ENCODE measurements at regions not wholly inside any gene's neighbourhood (a gene's known extent, or its start where the extent isn't known, plus 50 kb on each side); places are given as distances from the start of the nearest gene placed in this dataset.
"Not testable (repeated sequence)": the region's sequence is repeated elsewhere in the genome, so short reads cannot be mapped to it uniquely, and the experiment has no call there.

DNA sequence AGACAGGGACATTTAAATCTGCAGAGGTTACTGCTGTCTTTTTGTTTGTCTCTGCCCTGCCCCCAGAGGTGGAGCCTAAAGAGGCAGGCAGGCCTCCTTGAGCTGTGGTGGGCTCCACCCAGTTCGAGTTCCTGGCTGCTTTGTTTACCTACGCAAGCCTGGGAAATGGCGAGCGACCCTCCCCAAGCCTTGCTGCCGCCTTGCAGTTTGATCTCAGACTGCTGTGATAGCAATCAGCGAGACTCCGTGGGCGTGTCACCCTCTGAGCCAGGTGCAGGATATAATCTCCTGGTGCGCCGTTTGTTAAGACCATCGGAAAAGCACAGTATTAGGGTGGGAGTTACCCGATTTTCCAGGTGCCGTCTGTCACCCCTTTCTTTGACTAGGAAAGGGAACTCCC, 93.3 kb downstream of the ANKRD30BL start:
- H3K4me3 Mint-ChIP-seq; CTCF ChIA-PET; intact Hi-C loops (cut with micrococcal nuclease); H3K9me3 Mint-ChIP-seq; H3K27ac Mint-ChIP-seq; H3K36me3 Mint-ChIP-seq (ENCODE audit: low read depth); H3K4me1 Mint-ChIP-seq (ENCODE audit: low read depth); H3K27me3 Mint-ChIP-seq (ENCODE audit: low read depth); DNase-seq: not testable (repeated sequence)

DNA sequence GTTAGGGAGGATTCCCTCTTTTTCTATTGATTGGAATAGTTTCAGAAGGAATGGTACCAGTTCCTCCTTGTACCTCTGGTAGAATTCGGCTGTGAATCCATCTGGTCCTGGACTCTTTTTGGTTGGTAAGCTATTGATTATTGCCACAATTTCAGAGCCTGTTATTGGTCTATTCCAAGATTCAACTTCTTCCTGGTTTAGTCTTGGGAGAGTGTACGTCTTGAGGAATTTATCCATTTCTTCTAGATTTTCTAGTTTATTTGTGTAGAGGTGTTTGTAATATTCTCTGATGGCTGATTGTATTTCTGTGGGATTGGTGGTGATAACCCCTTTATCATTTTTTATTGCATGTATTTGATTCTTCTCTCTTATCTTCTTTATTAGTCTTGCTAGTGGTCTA, 96.4 kb downstream of the ANKRD30BL start:
- H3K9me3 Mint-ChIP-seq; CTCF ChIA-PET; H3K4me1 Mint-ChIP-seq (ENCODE audit: low read depth); H3K4me3 Mint-ChIP-seq; H3K36me3 Mint-ChIP-seq (ENCODE audit: low read depth); intact Hi-C loops (cut with micrococcal nuclease); DNase-seq; H3K27me3 Mint-ChIP-seq (ENCODE audit: low read depth); H3K27ac Mint-ChIP-seq: not testable (repeated sequence)

DNA sequence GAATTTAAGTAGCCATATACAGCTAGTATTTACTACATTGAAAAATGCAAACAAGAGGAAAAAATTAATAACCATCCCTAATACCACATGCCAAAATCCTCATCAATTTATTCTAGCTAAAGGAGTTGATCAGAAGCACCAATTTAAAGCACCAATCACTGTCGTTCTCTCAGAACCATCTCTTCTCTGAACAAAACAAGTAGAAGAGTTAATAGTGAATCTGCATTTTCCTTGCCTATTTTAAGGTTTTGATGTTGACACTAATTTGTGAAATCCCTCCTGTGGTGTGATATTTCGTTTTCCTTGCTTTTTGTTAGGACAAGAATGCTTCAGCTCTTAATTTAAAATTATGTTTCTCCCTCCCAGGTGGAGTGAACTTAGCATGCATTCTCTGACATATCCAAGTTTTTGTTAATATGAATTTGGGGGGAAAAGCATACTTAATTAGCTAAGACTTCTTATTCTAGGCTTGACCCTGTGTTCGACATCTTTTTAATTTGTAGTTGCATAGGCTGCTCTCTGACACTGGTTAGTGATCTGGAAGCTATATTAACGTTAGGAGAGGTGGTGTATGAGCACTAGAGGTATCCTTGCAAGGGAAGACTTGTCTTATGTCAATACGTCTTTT, 122.0 kb downstream of the ANKRD30BL start:
- intact Hi-C loops (cut with micrococcal nuclease); H3K9me3 Mint-ChIP-seq; H3K4me3 Mint-ChIP-seq; H3K36me3 Mint-ChIP-seq (ENCODE audit: low read depth); H3K27ac Mint-ChIP-seq; DNase-seq; CTCF ChIA-PET; H3K4me1 Mint-ChIP-seq (ENCODE audit: low read depth): not testable (repeated sequence)
- H3K27me3 Mint-ChIP-seq (ENCODE audit: low read depth) = peaks cover 36% of the 10 kb centered on the region

DNA sequence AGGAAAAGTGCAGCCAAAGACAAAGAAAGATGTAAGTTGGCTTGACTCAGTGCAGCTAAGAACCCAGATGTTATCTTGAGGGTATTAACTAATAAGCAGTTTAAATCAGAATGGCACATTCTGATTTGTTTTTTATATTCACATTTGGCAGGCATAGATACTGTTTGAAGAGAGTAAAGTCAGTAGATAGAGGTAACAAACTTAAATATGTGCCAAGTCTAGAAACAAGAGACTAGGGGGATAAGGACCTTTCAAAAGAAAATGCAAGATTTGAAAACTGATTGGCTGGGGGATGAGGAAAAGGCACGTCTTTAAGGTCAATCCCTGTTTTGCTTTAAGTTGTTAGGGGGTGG, 122.9 kb downstream of the ANKRD30BL start:
- H3K4me1 Mint-ChIP-seq (ENCODE audit: low read depth); DNase-seq; CTCF ChIA-PET; H3K27ac Mint-ChIP-seq; H3K4me3 Mint-ChIP-seq; H3K9me3 Mint-ChIP-seq; intact Hi-C loops (cut with micrococcal nuclease); H3K36me3 Mint-ChIP-seq (ENCODE audit: low read depth): not testable (repeated sequence)
- peaks cover 32% of the 10 kb centered on the region for H3K27me3 Mint-ChIP-seq (ENCODE audit: low read depth)

DNA sequence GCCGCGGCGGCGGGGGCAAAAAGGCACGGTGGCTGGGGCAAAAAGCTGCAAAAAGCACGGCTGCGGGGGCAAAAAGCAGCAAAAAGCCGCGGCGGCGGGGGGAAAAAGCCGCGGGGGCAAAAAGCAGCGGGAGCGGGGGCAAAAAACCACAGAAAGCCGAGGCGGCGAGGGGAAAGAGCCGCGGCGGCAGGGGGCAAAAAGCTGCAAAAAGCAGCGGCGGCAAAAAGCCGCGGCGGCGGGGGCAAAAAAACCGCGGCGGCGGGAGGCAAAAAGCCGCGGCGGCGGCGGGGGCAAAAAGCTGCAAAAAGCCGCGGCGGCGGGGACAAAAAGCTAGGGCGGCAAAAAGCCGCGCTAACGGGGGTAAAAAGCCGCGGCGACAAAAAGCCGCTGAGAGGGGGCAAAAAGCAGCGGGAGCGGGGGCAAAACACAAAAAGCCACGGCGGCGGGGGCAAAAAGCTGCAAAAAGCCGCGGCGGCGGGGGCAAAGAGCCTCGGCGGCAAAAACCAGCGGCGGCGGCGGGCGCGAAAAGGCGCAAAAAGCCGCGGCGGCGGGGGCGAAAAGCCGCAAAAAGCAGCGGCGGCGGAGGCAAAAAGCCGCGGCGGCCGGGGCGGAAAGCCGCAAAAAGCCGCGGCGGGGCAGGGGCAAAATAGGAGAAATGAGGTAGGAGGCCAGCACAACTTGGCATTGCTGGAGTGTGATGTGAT, 123.4 kb downstream of the ANKRD30BL start:
- Mint-ChIP-seq H3K36me3 (ENCODE audit: low read depth) (no peaks in the 10 kb centered on the region), H3K27ac (no peak overlapping the region), H3K9me3 (peaks cover 3% of the 10 kb centered on the region), H3K4me3 (peak overlapping the region; percentile 56), H3K4me1 (ENCODE audit: low read depth) (peaks cover 4% of the 10 kb centered on the region), H3K27me3 (ENCODE audit: low read depth) (peaks cover 27% of the 10 kb centered on the region)
- DNase-seq = no peak
- intact Hi-C loops (cut with micrococcal nuclease) = no loop called here
- CTCF ChIA-PET = no interaction called here

DNA sequence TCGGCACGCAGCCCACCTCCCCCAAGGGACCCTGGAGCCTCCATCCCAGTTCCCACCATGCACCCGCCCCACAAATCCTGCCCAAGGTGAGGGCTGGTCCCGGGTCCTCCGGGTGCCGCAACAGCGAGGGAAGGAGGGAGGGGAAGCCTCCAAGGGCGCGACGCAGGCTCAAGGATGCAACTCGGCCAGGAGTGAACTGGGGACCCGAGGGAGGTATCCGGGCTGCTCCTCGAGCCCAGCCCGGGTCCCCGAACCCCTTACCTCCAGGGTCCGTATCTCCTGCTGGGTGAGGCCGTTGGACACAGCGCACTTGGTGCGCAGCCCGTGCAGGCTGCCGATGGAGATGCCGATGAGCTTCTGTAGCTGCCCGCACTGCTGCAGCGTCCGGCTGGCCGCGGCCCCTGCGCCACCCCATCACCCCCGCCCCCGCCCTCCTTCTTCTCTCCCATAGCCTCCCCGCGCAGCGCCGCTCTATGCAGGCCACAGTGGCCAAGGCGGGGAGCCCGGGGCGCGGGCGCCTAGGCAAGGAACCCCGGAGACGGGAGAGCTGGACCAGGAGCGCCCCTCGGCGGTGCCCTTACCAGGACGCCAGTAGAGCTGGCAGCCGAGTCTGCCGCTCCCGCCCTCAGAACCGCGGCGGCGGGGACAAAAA, 124.1 kb downstream of the ANKRD30BL start:
- CTCF ChIA-PET = no interaction called here
- peak; percentile 19 for DNase-seq
- Mint-ChIP-seq H3K4me3 (peak overlapping the region; percentile 56), H3K4me1 (ENCODE audit: low read depth) (peaks cover 4% of the 10 kb centered on the region), H3K27me3 (ENCODE audit: low read depth) (peaks cover 24% of the 10 kb centered on the region), H3K36me3 (ENCODE audit: low read depth) (no peaks in the 10 kb centered on the region), H3K9me3 (peaks cover 3% of the 10 kb centered on the region), H3K27ac (no peak overlapping the region)
- intact Hi-C loops (cut with micrococcal nuclease) = no loop called here

DNA sequence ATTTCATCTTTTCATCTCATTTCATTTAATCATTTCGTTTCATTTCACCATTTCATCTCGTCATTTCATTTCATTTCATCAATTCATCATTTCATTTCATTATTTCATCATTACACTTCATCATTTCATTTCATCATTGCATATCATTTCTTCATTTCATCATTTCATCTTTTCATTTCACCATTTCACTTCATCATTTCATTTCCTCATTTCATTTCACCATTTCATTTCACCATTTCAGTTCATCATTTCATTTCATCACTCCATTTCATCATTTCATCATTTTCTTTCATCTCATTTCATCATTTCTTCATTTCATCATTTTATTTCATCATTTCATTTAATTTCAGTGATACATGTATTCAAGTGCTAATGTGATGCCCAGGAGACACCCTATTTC, 127.1 kb downstream of the ANKRD30BL start:
- no peak for DNase-seq
- Mint-ChIP-seq H3K27me3 (ENCODE audit: low read depth) (peaks cover 14% of the 10 kb centered on the region), H3K4me3 (no peak overlapping the region), H3K36me3 (ENCODE audit: low read depth) (no peaks in the 10 kb centered on the region), H3K27ac (no peak overlapping the region), H3K4me1 (ENCODE audit: low read depth) (peaks cover 4% of the 10 kb centered on the region), H3K9me3 (no peaks in the 10 kb centered on the region)
- intact Hi-C loops (cut with micrococcal nuclease) = no loop called here
- CTCF ChIA-PET = no interaction called here

DNA sequence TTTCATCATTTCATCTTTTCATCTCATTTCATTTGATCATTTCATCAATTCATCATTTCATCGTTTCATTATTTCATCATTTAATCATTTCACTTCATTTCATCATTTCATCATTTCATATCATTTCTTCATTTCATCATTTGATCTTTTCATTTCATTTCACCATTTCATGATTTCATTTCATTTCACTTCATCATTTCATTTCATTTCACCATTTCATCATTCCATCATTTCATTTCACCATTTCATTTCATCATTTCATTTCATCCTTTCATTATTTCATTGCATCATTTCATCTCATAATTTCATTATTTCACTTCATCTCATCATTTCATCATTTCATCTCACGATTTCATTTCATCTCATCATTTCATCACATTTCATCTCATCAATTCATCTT, 127.8 kb downstream of the ANKRD30BL start:
- no peaks in the 10 kb centered on the region for H3K36me3 Mint-ChIP-seq (ENCODE audit: low read depth)
- intact Hi-C loops (cut with micrococcal nuclease) = no loop called here
- H3K4me3 Mint-ChIP-seq = no peak overlapping the region
- H3K27ac Mint-ChIP-seq = no peak overlapping the region
- no peaks in the 10 kb centered on the region for H3K9me3 Mint-ChIP-seq
- H3K4me1 Mint-ChIP-seq (ENCODE audit: low read depth) = peaks cover 4% of the 10 kb centered on the region
- CTCF ChIA-PET = no interaction called here
- H3K27me3 Mint-ChIP-seq (ENCODE audit: low read depth) = peaks cover 13% of the 10 kb centered on the region
- no peak for DNase-seq

DNA sequence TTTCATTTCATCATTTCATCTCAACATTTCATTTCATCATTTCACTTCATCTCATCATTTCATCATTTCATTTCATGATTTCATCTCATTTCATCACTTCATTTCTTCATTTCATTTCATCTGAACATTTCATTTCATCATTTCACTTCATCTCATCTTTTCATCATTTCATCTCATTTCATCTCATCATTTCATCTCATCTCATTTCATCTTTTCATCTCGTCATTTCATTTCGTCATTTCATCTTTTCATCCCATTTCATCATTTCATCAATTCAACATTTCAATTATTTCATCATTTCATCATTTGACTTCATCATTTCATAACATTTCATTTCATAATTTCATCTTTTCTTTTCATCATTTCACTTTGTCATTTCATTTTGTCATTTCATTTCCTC, 128.4 kb downstream of the ANKRD30BL start:
- Mint-ChIP-seq H3K4me1 (ENCODE audit: low read depth) (peaks cover 4% of the 10 kb centered on the region), H3K27ac (no peak overlapping the region), H3K36me3 (ENCODE audit: low read depth) (no peaks in the 10 kb centered on the region), H3K9me3 (no peaks in the 10 kb centered on the region), H3K4me3 (no peak overlapping the region), H3K27me3 (ENCODE audit: low read depth) (peaks cover 9% of the 10 kb centered on the region)
- intact Hi-C loops (cut with micrococcal nuclease) = no loop called here
- DNase-seq = no peak
- CTCF ChIA-PET = no interaction called here

DNA sequence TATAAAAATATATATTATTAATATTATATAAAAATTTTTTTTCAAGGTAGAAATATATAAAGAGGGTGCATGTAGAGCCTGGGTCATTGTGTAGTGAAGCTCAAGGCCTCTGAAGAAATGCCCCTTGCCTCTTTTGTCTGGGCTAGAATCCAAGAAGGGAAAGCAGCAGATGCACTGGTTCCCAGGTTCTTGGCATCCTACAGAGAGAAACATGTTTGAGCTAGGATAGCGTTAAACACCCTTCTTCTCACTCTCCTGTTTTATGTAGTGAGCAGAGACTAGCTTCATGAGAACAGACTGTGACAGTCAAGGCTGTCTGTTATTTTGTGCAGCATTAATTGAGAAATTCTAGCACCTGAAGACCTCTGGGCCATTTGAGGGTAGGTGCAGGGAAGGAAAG, 149.7 kb downstream of the ANKRD30BL start:
- H3K27ac Mint-ChIP-seq; H3K36me3 Mint-ChIP-seq (ENCODE audit: low read depth); H3K4me1 Mint-ChIP-seq (ENCODE audit: low read depth); intact Hi-C loops (cut with micrococcal nuclease); H3K4me3 Mint-ChIP-seq; H3K9me3 Mint-ChIP-seq; DNase-seq; CTCF ChIA-PET: not testable (repeated sequence)
- H3K27me3 Mint-ChIP-seq (ENCODE audit: low read depth) = peaks cover 40% of the 10 kb centered on the region

DNA sequence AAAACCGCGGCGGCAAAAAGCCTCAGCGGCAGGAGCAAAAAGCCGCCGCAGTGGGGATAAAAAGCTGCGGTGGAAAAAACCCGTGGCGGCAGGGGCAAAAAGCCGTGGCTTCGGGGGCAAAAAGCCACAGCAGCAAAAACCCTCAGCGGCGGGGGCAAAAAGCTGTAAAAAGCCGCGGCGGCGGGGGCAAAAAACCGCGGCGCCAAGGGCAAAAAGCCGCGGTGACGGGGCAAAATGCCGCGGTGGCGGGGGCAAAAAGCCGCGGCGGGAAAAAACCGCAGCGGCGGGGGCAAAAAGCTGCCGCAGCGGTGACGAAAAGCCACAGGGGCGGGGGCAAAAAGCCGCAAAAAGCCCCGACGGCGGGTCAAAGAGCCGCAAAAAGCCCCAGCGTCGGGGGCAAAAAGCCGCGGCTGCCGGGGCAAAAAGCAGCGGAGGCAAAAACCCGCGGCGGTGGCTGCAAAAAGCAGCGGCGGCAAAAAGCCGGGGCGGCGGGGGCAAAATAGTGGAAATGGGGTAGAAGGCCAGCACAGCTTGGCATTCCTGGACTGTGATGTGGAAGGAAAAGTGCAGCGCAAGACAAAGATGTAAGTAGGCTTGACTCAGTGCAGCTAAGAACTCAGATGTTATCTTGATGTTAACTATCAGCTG, 151.8 kb downstream of the ANKRD30BL start:
- Mint-ChIP-seq H3K4me1 (ENCODE audit: low read depth) (peaks cover 2% of the 10 kb centered on the region), H3K4me3 (no peak overlapping the region), H3K27ac (no peak overlapping the region), H3K36me3 (ENCODE audit: low read depth) (peaks cover 2% of the 10 kb centered on the region), H3K9me3 (no peaks in the 10 kb centered on the region), H3K27me3 (ENCODE audit: low read depth) (peaks cover 46% of the 10 kb centered on the region)
- CTCF ChIA-PET = no interaction called here
- intact Hi-C loops (cut with micrococcal nuclease) = no loop called here
- no peak for DNase-seq

DNA sequence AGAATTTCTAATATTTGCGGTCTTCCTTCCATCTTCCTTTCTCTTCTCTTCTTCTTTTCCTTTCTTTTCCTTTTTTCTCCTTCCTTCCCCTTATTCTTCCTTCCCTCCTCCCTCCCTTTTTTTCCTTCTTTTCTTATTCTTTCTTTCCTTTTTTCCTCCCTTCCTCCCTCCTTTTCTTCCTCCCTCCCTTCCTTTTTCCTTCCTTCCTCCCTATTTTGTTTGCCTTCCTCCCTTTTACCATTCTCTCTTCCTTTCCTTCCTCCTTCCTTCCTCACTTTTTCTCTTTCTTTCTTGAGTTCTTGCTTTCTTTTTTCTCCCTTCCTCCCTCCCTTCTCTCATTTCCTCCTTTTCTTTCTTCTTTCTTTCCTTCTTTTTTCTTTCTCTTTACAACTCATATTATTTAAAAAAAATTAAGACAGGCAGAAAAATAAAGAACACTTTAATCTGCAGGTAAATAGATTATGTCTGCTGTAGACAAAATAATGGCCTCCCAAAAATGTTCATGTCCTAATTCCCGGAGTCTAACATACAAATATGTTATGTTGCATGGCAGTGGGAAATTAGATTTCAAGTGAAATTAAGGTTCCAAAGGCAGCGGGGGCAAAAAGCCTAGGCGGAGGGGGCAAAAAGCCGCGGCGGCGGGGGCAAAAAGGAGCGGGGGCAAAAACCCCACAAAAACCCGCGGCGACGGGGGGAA, 152.4 kb downstream of the ANKRD30BL start:
- no peak for DNase-seq
- Mint-ChIP-seq H3K27ac (no peak overlapping the region), H3K4me1 (ENCODE audit: low read depth) (peaks cover 2% of the 10 kb centered on the region), H3K36me3 (ENCODE audit: low read depth) (peaks cover 2% of the 10 kb centered on the region), H3K4me3 (no peak overlapping the region), H3K27me3 (ENCODE audit: low read depth) (peaks cover 46% of the 10 kb centered on the region), H3K9me3 (no peaks in the 10 kb centered on the region)
- CTCF ChIA-PET = no interaction called here
- intact Hi-C loops (cut with micrococcal nuclease) = no loop called here

All from activated naive CD4-positive, alpha-beta T cell treated with anti-CD3 and anti-CD28 coated beads for 36 hours (primary cell).